Adrenal gland (tissue), 5 donors: ENCODE measurements at regions not wholly inside any gene's neighbourhood (a gene's known extent, or its start where the extent isn't known, plus 50 kb on each side); places are given as distances from the start of the nearest gene placed in this dataset.

Experiments used
- CTCF ChIP-seq, 6 experiments: fragments of 450-650 bp in 4 of 6; fragments of 200-600 bp in 2 of 6; sonication (generic) in 1 of 6; IDR thresholded peaks; 1 replicate in 5 of 6; 2 replicates in 1 of 6; pipeline versions ENCODE4 v1.5.1 to v1.8.0; 2016 to 2021; ENCODE audit warnings: antibody characterized with exemption in 6 of 6, mild to moderate bottlenecking in 2 of 6, moderate library complexity in 1 of 6
- POLR2A ChIP-seq, 2 donors: fragments of 450-650 bp; IDR thresholded peaks; one replicate each; pipeline ENCODE4 v1.6.1; 2017; ENCODE audit warnings: antibody characterized with exemption in 2 of 2, mild to moderate bottlenecking in 2 of 2, moderate library complexity in 1 of 2
- donor health status: DM: no; HTN: no; CAD: no.

- TF ChIP-seq CTCF (IDR thresholded peaks at IDR 0.05) (no peak), POLR2A (IDR thresholded peaks at IDR 0.05) (no peak)
Measured at GRCh38 chr18:28692337-28692736, 515.4 kb upstream of the CDH2 start.
